NCI-H1694 (cell line): ENCODE measurements at regions not wholly inside any gene's neighbourhood (a gene's known extent, or its start where the extent isn't known, plus 50 kb on each side); places are given as distances from the start of the nearest gene placed in this dataset.
"Not testable (repeated sequence)": the region's sequence is repeated elsewhere in the genome, so short reads cannot be mapped to it uniquely, and the experiment has no call there.

Experiments used
- DNase-seq: peaks from one replicate; lab custom pipeline; 2025; lab: John Stamatoyannopoulos, UW

DNA sequence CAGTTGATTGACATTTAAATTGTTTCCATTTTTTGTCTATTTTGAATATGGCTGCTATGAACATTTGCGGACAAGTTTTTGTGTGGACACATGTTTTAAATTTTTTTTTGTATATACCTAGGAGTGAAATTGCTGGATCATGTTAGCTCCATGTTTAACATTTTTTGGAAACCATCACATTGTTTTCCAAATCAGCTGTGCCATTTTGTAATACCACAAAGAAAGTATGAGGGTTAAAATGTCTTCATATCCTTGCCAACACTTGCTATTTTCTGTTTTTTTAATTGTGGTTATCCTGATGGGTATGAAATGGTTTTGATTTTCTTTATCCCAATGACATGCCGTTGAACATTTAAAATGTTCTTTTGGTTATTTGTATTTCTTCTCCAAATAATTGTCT is 52.1 kb downstream of the CARTPT start:
- no peak for DNase-seq

DNA sequence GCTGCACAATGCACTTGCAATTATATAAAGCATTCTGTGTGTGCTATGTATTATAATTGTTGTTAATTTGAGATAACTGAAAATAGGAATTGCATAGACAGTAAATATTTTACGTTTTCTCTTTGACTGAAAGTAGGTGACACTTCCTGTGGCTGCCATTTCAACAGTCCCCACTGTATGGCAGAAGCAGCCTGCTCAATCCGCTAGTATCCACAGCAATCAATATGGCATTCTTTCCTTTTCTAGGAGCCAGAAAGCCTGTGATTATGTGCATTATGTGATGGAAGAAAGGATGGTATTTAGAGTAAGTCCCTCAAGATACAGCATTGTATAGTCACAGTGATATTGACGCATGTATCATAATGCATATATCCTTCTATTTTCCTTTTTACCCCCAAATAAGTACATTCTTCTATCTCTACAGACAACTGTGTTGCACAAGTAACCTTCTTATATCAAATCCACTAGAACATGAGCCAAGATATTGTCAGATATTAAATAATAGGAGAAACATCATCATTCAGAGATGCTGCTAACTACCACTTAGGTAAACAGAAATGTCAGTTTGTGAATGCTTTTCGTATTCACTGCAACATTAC is 59.7 kb downstream of the CARTPT start:
- peak; percentile 35 for DNase-seq

DNA sequence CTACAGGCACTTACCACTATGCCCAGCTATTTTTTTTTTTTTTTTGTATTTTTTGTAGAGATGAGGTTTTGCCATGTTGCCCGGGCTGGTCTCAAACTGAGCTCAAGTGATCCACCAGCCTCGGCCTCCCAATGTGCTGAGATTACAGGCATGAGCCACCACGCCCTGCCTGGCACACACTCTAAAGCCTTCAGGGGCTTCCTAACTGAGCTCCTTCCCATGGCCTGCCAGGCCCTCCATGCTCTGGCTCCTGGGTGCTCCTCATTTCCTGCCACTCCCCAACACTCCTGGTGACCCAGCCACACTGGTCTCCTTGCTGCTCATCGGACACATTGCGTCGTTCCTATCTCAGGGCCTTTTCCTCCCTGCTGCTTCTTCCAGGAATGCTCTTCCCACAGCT is 61.5 kb downstream of the CARTPT start:
- no peak for DNase-seq

DNA sequence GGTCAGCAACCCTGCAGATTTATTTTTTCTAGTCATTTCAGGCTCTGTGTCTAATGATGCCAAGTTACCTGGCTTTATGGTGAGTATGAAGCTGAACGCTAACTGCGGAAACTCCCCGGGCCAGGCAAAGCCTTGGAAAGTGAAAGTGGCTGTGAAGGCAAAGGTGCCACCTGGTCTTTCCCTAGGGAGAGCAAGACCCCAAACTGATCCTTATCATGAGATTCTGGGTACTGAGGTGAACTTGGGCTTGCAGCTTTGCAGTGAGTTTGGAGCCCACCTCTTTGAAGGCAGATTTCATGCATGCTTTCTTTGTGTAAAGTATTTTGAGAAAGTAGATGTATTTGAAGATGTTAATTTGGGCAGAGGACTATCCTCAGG is 63.3 kb downstream of the CARTPT start:
- no peak for DNase-seq

DNA sequence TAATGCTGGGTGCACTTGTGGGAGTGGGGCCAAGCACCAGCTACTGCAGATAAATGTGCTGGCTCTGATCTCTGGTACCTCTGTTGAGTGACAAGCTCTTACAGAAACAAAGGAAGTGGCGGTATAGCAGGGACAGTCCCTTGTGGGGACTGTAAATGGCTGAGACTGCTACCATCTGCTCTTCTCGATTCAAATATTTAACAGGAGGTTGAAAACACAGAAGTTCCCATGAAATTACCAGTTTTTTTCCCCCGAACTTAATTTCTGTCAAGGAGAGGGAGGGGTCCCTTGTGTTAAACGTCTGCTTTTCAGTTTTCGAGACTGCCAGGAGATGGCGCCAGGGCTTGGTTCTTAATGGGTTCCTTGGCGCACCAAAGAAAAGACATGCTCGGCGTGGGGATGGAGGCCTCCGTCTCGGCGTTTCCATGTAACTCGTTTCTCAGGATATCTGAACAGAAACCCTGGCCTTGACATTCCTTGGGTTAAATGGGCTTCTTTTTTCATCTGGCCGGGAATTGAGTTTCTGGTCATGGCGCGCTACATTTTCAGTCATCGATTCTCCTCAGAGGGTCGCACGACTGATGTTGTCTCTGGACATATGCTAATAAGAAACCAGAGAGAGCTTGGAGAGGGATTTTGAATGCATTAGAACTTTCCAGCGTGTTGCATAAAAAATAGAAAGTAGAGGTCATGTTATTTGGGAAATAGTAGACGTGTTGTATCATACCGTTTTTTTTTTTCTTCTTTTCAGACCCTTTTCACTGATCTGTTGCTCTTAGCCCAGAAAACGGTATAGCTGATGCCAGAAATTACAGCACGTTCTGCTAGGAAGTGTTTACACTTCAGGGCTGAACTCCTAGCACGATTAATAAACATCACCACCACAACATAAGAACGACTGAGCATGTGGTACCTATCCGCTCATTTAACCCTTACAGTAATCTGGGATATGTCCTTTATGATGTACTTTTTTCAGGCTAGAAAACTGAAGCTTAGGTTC is 64.0 kb downstream of the CARTPT start:
- peak; percentile 79 for DNase-seq

DNA sequence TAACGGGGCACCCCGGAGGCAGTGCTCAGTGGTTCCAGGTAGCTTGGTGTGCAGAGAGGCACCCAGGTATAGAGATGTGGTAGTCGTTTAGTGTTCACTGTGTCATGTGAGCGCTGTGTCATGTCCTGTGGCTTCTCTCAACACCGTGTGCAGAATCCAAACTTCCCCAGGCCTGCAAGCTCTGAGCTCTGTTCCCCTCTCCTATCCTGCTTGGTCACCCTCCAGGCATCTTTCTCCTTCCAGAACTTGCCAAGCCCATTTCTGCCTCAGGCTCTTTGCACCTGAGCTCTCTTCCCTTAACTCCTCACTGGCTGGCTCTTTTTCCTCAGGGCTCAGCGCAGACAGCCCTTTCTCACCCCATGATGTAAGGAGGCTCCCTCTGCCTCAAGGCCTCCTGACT is 64.8 kb downstream of the CARTPT start:
- DNase-seq = no peak

DNA sequence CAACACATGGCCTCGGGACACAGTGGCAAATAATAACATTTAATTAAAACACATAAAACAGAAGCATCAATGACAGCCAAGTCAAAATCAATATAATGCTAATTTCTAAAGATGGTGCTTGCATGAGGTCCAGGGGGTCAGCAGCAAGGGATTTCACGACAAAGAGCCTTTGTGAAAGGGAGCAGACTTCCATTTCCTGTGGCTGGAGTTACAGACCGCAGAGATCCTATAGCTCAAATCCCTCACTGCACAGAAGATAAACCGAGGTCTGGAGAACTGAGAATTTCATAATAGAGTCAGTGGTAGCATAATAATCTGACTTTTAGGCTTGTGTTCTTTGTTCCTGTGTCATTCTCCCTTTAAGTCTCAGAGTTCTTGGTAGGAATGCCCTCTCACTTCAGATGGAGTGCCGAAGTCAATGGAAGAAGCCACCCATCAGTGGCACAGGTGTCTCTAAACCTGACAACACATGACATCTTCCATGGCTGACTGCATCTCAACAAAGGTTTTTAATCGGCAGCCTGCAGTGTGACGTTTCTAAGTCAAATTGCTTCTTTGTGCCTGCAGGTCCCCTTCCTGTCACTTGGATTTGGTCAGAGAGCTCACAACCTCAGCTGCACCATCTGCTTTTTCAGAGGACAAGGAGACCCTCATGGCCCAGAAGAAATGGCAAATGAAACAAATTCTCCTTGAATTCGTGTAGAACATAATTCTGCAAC is 67.4 kb downstream of the CARTPT start:
- DNase-seq = no peak

DNA sequence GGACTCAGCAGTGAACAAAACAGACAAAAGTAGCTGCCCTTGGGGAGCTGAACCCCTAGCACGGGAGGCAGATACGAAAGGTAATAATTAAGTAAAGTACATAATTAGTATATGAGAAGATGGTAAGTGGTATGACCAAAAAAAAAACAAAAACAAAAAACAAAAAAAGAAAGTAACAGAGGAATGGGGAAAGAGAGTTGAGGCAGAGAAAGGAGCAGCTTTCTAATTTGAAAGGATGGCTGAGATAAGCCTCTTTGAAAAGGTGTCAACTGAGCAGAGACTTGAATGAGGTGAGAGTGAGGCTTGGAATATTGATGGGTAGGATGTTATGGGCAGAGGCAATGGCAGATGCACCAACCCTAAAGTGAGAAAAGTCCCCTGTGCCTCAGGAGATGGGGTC is 69.7 kb downstream of the CARTPT start:
- DNase-seq = no peak

DNA sequence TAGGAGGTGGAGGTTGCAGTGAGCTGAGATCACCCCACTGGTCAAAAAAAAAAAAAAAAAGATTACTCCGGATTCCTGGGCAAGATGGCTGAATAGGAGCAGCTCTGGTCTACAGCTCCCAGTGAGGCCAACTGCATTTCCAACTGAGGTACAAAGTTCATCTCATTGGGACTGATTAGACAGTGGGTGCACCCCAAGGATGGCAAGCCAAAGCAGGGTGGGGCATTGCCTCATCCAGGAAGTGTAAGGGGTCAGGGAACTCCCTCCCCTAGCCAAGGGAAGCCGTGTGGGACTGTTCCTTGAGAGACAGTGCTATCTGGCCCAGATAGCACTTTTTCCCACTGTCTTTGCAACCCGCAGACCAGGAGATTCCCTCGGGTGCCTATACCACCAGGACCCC is 70.7 kb downstream of the CARTPT start:
- no peak for DNase-seq

DNA sequence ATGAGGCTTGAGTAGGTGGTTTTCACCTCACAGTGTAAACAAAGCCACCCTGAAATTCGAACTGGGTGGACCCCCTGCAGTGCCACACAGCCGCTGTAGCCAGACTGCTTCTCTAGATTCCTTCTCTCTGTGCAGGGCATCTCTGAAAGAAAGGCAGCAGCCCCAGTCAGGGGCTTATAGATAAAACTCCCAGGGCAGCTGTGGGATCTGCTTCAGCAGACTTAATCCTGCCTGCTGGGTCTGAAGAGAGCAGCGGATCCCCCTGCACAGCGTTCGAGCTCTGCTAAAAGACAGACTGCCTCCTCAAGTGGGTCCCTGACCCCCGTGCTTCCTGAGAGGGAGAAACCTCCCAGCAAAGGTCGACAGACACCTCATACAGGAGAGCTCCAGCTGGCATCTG is 71.4 kb downstream of the CARTPT start:
- DNase-seq = no peak

DNA sequence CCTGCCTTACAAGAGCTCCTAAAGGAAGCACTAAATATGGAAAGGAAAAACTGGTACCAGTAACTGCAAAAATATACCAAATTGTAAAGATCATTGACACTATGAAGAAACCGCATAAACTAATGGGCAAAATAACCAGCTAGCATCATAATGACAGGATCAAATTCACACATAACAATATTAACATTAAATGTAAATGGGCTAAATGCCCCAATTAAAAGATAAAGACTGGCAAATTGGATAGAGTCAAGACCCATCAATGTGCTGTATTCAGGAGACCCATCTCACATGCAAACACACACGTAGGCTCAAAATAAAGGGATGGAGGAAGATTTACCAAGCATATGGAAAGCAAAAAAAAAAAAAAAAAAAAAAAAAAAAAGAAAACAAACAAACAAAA is 73.0 kb downstream of the CARTPT start:
- DNase-seq = not testable (repeated sequence)

DNA sequence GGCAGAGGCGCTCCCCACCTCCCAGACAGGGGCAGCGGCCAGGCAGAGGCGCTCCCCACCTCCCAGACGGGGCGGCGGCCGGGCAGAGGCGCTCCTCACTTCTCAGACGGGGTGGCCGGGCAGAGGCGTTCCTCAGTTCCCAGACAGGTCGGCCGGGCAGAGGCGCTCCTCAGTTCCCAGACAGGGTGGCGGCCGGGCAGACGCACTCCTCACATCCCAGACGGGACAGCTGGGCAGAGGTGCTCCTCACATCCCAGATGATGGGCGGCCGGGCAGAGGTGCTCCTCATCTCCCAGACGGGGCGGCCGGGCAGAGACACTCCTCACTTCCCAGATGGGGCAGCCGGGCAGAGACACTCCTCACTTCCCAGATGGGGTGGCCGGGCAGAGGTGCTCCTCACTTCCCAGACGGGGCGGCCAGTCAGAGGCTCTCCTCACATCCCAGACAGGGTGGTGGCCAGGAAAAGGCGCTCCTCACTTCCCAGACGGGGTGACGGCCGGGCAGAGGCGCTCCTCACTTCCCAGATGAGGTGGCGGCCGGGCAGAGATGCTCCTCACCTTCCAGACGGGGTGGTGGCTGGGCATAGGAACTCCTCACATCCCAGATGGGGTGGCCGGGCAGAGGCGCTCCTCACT is 75.1 kb downstream of the CARTPT start:
- DNase-seq = no peak

DNA sequence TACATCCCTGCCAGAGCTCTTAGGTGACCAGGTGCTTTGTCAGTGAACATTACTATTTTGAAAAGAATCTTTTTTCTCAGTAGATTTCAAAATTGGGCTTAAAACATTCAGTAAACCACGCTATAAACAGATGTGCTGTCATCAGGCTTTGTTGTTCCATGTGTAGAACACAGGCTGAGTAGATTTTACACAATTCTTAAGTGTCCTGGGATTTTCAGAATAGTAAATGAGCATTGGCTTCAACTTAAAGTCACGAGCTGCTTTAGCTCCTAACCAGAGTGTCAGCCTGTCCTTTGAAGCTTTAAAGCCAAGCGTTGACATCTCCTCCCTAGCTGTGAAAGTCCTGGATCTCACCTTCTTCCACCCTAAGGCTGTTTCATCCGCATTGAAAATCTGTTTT is 83.6 kb downstream of the CARTPT start:
- DNase-seq = no peak

DNA sequence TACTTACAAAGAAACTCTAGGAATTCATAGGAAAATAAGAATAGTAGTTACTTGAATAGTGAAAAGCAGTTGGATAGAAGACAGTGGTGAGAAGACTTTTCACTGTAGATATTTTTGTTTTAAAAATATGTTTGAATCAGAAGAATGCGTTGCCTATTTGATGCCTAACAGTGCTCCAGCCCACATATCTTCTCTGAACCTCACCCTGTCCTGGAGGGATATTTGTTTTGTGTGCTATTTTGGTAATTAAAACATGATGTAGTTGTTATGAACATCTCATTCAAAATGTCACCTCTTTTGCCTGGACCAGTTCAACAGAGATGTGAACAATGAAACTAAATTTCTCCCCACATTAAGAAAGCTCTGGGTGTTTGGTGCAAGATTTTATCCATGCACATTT is 87.6 kb downstream of the CARTPT start:
- DNase-seq = no peak

DNA sequence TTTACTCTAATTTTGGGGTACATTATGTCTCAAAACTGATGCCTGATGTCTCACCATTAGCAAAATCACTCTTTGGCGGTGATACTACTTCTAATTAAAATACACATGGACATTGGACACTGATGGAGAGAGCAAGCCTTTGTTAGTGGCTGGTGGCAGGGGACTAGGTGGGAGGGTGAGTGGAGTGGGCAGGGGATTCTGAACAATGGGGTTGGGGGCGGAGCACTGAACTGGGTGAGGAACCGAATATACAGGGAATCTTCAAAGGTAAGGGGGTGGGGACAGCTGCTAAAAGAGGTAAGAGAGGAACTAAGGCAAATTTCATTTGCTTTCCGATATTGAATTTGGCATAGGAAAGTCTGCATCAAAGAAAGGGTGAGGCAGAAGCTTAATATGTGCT is 88.8 kb downstream of the CARTPT start:
- no peak for DNase-seq

DNA sequence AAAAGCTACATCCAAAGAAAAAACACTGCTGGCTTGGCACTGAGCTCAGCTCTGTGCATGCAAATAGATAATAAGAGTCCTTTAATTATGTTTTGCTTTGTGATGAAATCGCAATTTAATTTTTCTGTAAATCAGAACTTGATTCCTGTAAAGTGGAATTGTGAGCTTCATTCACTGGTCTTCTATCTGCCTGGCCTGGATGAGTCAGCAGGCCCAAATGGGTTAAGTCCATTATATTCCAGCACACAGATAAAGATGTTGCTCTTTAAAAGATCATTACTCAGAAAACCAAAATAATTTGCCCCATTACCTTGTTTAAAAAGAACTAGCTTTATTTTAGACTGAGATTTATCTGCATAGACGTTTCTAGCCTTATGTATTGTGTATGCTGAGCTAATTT is 90.4 kb downstream of the CARTPT start:
- DNase-seq = no peak

DNA sequence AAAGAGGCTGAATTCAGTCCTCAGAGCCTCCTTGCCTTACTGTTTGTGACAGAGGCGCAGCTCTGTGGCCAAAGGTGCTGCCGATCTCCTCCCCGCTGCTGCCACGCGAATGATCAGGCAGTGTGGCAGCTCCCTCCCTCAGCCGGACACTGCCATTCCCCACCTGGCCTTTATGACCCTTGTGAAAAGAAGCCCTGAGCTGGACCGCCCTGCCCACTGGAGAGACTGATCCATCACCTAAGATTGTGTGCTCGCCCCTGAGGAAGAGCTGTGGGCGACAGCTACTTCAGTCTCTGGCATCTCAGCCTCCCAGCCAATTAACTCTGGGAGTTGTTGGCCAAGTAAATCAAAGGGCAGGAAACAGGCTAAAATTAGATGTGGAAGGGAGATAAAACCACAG is 90.9 kb downstream of the CARTPT start:
- no peak for DNase-seq

DNA sequence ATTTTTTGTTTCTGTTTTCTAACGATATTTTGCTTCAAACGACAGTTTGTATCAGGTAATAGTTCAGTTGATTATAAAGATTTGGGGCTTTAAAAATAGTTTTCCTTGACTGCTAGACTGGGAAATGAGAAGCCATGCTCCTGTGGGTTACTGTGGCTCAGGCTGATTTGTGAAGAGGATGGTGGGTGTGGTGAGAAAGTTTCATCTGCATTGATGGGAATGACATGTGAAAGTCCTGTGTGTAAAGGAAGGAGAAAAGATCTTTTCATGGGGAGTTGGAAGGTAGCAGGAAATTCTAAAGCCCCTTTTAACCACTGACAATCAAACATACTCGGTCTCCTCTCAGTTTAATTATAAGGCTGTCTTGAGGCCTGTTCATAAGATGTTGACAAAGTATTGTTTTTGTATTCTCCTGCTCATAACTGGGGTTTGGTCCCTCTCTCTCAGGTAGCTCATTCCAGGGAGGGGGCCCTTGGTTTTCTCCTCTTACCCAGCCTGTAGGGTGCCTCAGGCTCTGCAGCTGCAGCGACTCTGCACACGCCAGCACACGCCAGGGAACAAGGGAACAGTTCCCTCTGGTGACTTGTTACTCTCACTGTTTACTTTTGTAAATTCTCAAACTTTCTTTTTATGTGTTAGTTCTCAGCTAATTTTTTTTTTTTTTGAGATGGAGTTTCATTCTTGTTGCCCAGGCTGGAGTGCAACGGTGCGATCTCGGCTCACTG is 91.6 kb downstream of the CARTPT start:
- DNase-seq = no peak

DNA sequence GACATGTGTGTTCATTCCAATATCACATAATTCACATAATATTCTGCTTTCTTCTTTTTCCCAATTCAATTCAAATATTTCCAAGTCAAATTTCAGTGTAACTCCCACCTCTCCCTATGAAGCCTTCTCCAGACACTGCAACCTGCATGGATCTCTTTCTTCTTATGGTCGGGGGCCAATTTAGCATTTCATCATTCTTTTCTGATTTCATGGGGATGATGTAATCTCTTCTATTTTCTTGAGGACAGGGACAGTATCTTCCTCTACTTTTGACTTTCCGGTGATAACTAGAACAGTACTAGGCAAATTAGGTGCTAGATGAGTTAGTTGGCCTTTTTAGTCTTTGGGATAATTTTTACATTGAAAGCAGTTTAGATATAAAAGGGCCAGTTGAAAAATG is 92.7 kb downstream of the CARTPT start:
- no peak for DNase-seq

DNA sequence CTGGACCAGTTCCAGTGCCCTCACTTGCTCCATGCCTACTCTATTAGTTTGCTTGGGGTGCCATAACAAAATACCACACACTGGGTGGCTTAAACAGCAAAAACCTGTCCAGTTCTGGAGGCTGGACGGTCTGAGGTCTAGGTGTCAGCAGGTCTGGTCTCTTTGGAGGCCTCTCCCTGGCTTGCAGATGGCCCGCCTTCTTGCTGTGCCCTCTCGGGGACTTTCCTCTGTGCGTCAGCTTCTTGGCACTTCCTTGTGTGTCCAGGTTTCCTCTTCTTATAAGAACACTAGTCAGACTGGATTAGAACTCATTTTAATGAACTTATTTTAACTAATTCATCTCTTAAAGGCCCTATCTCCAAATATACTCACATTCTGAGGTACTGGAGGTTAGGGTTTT is 97.2 kb downstream of the CARTPT start:
- DNase-seq = no peak

DNA sequence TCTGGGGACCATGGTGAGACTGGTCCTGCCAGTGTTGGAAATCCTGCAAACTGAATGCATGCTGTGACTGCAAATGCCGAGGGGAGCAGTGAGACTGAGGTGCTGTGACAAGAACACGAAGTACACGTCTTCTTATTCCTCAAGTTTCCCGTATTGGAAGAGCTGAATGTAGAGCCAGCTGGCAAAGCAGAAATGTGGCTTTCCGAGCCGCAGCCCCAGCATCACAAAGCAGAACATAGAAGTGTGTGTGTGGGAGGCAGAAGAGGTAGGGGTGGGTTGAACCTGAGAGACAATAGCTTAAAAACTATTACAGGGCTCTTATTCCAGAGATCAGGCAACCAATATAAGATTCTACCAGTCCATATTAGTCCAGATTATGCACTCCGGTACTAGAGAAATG is 98.8 kb downstream of the CARTPT start:
- DNase-seq = no peak

DNA sequence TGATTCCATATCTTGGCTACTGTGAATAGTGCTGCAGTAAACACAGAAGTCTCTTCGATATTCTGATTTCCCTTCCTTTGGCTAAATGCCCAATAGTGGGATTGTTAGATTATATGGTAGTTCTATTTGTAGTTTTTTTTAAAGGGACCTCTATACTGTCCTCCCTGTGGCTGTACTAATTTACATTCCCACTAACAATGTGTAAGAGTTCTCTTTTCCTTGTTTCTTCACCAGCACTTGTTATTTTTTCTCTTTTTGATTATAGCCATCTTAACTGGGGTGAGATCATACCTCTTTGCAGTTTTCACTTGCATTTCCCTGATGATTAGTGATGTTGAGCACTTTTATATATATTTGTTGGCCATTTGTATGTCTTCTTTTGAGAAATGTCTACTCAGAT is 102.0 kb downstream of the CARTPT start:
- no peak for DNase-seq
